Type B pancreatic cell (in vitro differentiated cells): ENCODE measurements at regions not wholly inside any gene's neighbourhood (a gene's known extent, or its start where the extent isn't known, plus 50 kb on each side); places are given as distances from the start of the nearest gene placed in this dataset.

ENCODE experiments used
- DNase-seq: peaks from one replicate; pipeline ENCODE4 v3.0.0; 2021; ENCODE audit warnings: mixed read lengths; ENCODE audit not compliant: unreplicated experiment; ENCODE audit errors: extremely low spot score
- H3K27ac Mint-ChIP-seq: 2 replicates; pipeline ENCODE4 v1.8.0; 2021; ENCODE audit warnings: mild to moderate bottlenecking, mixed read lengths
- H3K27me3 Mint-ChIP-seq: 2 replicates; pipeline ENCODE4 v1.8.0; 2021; ENCODE audit warnings: mixed read lengths
- H3K36me3 Mint-ChIP-seq: 2 replicates; pipeline ENCODE4 v1.8.0; 2021; ENCODE audit warnings: mixed read lengths
- H3K4me1 Mint-ChIP-seq: one replicate; pipeline ENCODE4 v1.8.0; 2021; ENCODE audit warnings: mixed read lengths; ENCODE audit not compliant: unreplicated experiment
- H3K4me3 Mint-ChIP-seq: 2 replicates; pipeline ENCODE4 v1.8.0; 2021; ENCODE audit warnings: mild to moderate bottlenecking, mixed read lengths
- H3K9me3 Mint-ChIP-seq: 2 replicates; pipeline ENCODE4 v1.8.0; 2021; ENCODE audit warnings: mixed read lengths
- CTCF ChIP-seq: fragments of 200-600 bp; sonication (generic); conservative IDR thresholded peaks from 2 replicates; pipeline ENCODE4 v1.5.0; 2021; ENCODE audit warnings: antibody characterized with exemption, mild to moderate bottlenecking

GRCh38 chr1:29603622-29604021 lies 367.3 kb downstream of the PTPRU start:
- Mint-ChIP-seq H3K4me1 (no peaks in the 10 kb centered on the region), H3K27me3 (peaks cover 7% of the 10 kb centered on the region), H3K4me3 (no peak overlapping the region), H3K27ac (no peak overlapping the region), H3K9me3 (peaks cover 4% of the 10 kb centered on the region), H3K36me3 (no peaks in the 10 kb centered on the region)
- DNase-seq, result no peak
- no peak for TF ChIP-seq CTCF

- TF ChIP-seq CTCF, result no peak
These were observed 365.9 kb downstream of the PTPRU start for GRCh38 chr1:29602203-29602602.

GRCh38 chr1:29601021-29601420 lies 364.7 kb downstream of the PTPRU start:
- Mint-ChIP-seq H3K36me3 (no peaks in the 10 kb centered on the region), H3K9me3 (no peaks in the 10 kb centered on the region), H3K27me3 (peaks cover 14% of the 10 kb centered on the region), H3K27ac (no peak overlapping the region), H3K4me1 (no peaks in the 10 kb centered on the region), H3K4me3 (no peak overlapping the region)
- no peak for TF ChIP-seq CTCF
- DNase-seq, result no peak

More at GRCh38 chr1:29602203-29602602, 365.9 kb downstream of the PTPRU start:
- H3K4me3 Mint-ChIP-seq, result no peak overlapping the region
- no peaks in the 10 kb centered on the region for H3K36me3 Mint-ChIP-seq
- H3K4me1 Mint-ChIP-seq, result no peaks in the 10 kb centered on the region
- H3K9me3 Mint-ChIP-seq, result no peaks in the 10 kb centered on the region
- H3K27ac Mint-ChIP-seq, result no peak overlapping the region
- H3K27me3 Mint-ChIP-seq, result peaks cover 10% of the 10 kb centered on the region
- DNase-seq, result no peak

GRCh38 chr1:29599826-29600225 lies 363.5 kb downstream of the PTPRU start:
- H3K9me3 Mint-ChIP-seq, result no peaks in the 10 kb centered on the region
- no peak for TF ChIP-seq CTCF
- DNase-seq, result no peak
- H3K27me3 Mint-ChIP-seq, result peaks cover 14% of the 10 kb centered on the region
- H3K36me3 Mint-ChIP-seq, result no peaks in the 10 kb centered on the region
- no peaks in the 10 kb centered on the region for H3K4me1 Mint-ChIP-seq
- H3K27ac Mint-ChIP-seq, result no peak overlapping the region
- H3K4me3 Mint-ChIP-seq, result no peak overlapping the region

- Mint-ChIP-seq H3K36me3 (no peaks in the 10 kb centered on the region), H3K27ac (no peak overlapping the region)
- no peak for DNase-seq
These were observed 362.7 kb downstream of the PTPRU start for GRCh38 chr1:29599071-29599470.

More at GRCh38 chr1:29599071-29599470, 362.7 kb downstream of the PTPRU start:
- TF ChIP-seq CTCF, result no peak
- Mint-ChIP-seq H3K27me3 (peaks cover 14% of the 10 kb centered on the region), H3K9me3 (no peaks in the 10 kb centered on the region), H3K4me3 (no peak overlapping the region), H3K4me1 (no peaks in the 10 kb centered on the region)
